GM12864 (cell line): ENCODE measurements at regions not wholly inside any gene's neighbourhood (a gene's known extent, or its start where the extent isn't known, plus 50 kb on each side); places are given as distances from the start of the nearest gene placed in this dataset.

Experiments used
- DNase-seq: peaks from one replicate; pipeline ENCODE4 v3.0.0-alpha.2; 2011; ENCODE audit warnings: low read depth
- H3K4me3 ChIP-seq: 2 replicates; pipeline ENCODE4 v1.5.1; 2011; ENCODE audit warnings: mild to moderate bottlenecking, low read depth, low read length, control low read depth
- TF ChIP-seq, protein P1 (sequence below): IDR thresholded peaks from 2 replicates; pipeline ENCODE4 v1.5.1; 2011; ENCODE audit warnings: low read depth, mild to moderate bottlenecking, moderate library complexity, low read length, control low read depth, inconsistent platforms; ENCODE audit errors: missing control alignments

DNA sequence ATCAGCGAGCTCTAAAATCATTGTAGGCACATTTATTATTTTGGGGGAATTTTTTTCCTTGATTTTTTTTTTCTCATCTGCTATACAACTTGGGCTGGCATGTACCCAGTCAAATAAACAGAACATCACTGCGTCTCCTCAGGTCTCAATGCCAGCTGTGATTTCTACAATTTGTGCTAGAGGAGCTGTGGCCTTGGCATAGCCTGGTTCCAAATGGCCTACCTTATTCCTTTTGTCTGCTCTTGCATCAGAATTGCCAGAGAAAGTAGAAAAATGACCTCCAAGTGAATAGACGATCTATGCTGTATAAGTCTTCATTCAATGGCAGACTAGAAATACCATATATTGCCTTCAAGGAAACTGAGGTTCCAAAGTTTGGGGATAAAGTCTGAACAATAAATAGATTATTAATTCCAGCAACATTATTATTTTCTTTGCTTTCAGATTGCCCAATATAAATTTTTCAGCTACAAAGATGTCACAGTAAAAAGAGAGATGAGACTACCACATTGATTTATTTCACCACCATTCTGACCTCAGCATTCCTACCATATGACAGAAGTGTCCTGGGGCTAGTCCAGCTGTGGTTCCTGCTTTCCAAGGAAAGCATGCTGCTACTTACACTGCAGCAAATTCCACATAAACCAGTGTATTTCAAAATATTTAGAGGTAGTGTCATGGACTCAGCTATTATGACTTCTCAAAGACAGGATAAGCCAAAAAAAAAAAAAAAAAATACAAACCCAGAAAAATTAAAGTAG, 493.9 kb upstream of the ZNF385D start:
- no peak for DNase-seq
- TF ChIP-seq, protein P1, sequence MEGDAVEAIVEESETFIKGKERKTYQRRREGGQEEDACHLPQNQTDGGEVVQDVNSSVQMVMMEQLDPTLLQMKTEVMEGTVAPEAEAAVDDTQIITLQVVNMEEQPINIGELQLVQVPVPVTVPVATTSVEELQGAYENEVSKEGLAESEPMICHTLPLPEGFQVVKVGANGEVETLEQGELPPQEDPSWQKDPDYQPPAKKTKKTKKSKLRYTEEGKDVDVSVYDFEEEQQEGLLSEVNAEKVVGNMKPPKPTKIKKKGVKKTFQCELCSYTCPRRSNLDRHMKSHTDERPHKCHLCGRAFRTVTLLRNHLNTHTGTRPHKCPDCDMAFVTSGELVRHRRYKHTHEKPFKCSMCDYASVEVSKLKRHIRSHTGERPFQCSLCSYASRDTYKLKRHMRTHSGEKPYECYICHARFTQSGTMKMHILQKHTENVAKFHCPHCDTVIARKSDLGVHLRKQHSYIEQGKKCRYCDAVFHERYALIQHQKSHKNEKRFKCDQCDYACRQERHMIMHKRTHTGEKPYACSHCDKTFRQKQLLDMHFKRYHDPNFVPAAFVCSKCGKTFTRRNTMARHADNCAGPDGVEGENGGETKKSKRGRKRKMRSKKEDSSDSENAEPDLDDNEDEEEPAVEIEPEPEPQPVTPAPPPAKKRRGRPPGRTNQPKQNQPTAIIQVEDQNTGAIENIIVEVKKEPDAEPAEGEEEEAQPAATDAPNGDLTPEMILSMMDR, result no peak
- H3K4me3 ChIP-seq, result no peak overlapping the region

DNA sequence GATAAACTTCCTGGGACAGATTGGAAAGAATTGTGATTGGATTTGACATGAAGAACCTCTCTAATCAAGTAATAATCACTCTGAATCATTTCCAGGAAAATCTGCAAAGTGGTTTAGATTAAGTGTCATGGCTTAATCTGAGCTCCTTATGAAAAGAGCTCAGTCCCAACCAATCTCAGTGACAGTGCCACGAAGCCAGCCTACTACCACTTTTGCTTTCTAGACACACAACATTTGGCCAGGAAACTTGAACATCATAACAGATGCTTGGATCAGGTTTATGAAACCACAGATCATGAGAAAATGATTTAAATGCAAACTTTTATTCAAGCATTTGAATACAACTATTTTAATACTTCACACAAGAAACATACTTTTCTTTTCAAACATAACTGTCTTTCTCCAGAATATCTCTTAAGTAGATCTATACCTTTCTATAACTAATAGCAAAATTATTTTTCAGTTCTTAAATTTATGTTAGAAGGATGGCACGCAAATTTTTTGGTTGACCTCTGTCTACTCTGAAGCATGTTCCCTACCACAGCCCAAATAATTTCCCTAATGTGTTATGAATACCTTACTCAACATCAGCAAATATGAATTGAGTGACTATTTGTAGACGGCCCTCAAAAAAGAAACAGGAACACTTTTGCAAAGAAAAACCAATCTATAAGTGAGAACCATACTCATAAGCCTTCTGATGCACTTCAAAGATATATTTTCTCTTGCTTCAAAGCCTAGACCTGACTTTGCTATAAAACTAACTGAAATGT, 495.0 kb upstream of the ZNF385D start:
- TF ChIP-seq, protein P1, result no peak
- no peak overlapping the region for H3K4me3 ChIP-seq
- DNase-seq, result no peak

DNA sequence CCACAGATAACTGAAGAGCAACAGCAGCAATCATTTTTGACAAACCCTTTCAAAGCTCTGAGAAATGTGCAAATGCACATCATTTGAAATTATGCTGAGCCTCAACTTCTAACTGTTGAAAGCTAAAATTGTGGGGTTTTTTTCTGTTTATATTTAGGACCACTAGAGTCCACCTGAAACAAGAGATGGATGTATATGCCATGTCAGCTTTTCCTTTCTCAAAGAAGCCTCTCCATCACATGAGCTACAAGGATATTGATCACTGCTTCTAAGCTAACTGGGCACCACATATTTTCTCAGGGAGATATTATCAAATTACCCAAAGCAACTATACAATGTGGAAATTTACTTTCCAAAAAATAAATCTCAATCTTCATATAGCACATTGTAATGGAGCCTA, 498.6 kb upstream of the ZNF385D start:
- H3K4me3 ChIP-seq, result no peak overlapping the region
- TF ChIP-seq, protein P1, result no peak
- DNase-seq, result no peak

DNA sequence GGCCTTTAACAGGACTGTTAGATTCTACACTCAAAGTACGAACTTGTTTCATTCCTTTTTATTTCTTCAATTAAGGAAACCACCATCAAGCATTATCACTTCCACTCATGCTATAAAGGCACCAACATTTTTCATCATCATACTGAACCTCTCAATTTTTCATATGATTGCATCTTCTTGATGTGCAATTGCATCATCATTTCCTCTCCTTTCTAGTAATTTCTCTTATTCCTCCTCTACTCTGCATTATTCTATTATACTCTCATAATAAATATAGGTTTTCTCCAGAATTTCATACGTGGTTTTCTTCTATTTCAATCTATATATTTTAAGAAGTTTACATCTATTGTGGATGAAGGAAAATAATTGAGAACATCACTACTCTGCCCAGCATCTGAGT, 506.2 kb upstream of the ZNF385D start:
- TF ChIP-seq, protein P1, result no peak
- no peak for DNase-seq
- no peak overlapping the region for H3K4me3 ChIP-seq

DNA sequence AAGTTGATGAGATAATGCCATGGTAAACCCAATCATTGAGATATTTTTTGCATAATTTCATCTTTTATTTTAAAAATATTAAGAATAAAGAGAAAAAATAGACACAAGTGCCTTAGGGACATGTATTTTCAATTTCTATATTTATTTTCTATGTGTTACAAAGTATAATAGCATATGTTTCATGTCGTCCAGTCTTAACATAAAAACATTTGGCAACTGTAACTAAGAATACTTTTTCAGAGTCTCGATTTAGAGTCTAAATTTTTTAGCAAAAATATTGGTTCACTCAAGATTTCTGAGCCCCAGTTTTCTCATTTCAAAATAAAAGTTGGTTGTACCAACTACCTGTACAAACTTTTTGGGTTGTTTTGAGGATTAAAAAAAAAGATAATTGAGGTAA, 511.4 kb upstream of the ZNF385D start:
- no peak overlapping the region for H3K4me3 ChIP-seq
- TF ChIP-seq, protein P1, result no peak
- DNase-seq, result no peak

DNA sequence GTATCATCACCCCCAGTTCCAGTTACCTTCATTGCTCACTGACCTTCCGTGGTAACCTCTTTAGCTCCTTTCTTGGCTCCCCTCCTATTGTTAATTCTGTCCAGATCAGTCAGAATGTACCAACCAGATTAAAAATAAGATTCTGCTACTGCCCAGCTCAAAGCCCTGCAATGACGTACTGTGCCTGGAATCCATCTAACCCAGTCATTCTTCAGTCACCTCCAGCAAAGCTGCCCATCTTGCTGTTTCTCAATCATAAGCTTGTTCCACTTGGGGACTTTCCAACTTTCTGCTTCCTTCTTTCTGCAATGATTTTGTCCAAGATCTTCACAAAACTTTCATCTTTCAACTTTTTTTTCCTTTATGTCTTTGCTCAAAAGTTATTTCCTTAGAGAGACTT, 512.0 kb upstream of the ZNF385D start:
- DNase-seq, result no peak
- no peak overlapping the region for H3K4me3 ChIP-seq
- TF ChIP-seq, protein P1, result no peak
